ENCODE measurements at regions not wholly inside any gene's neighbourhood (a gene's known extent, or its start where the extent isn't known, plus 50 kb on each side); places are given as distances from the start of the nearest gene placed in this dataset.
"Not testable (repeated sequence)": the region's sequence is repeated elsewhere in the genome, so short reads cannot be mapped to it uniquely, and the experiment has no call there.

GRCh38 chrX:98068024-98068580 is 1184.4 kb downstream of the RPA4 start:
- no peaks in the 10 kb centered on the region for H3K27me3 ChIP-seq (ENCODE audit: insufficient read depth, low read length)
- no peak overlapping the region for H3K27ac ChIP-seq (ENCODE audit: low read length)
- H3K9ac ChIP-seq (ENCODE audit: low read depth, low read length) = no peak overlapping the region
- H3K9me3 ChIP-seq (ENCODE audit: insufficient read depth, low read depth, low read length) = no peaks in the 10 kb centered on the region
- H3K4me3 ChIP-seq (ENCODE audit: low read length) = no peak overlapping the region
- peaks cover 5% of the 10 kb centered on the region; the same call in 1 of the 2 replicates for H3K4me1 ChIP-seq (ENCODE audit: insufficient read depth, low read length)
- no peaks in the 10 kb centered on the region for H3K36me3 ChIP-seq (ENCODE audit: insufficient read depth, low read depth, low read length)

- H3K9me3 ChIP-seq (ENCODE audit: insufficient read depth, low read depth, low read length) = no peaks in the 10 kb centered on the region
- peaks cover 5% of the 10 kb centered on the region; the same call in 1 of the 2 replicates for H3K4me1 ChIP-seq (ENCODE audit: insufficient read depth, low read length)
- no peaks in the 10 kb centered on the region for H3K36me3 ChIP-seq (ENCODE audit: insufficient read depth, low read depth, low read length)
- no peak overlapping the region for H3K27ac ChIP-seq (ENCODE audit: low read length)
- H3K27me3 ChIP-seq (ENCODE audit: insufficient read depth, low read length) = no peaks in the 10 kb centered on the region
- no peak overlapping the region for H3K4me3 ChIP-seq (ENCODE audit: low read length)
- no peak overlapping the region for H3K9ac ChIP-seq (ENCODE audit: low read depth, low read length)
These were observed 1187.6 kb downstream of the RPA4 start for GRCh38 chrX:98071331-98071730.

DNA sequence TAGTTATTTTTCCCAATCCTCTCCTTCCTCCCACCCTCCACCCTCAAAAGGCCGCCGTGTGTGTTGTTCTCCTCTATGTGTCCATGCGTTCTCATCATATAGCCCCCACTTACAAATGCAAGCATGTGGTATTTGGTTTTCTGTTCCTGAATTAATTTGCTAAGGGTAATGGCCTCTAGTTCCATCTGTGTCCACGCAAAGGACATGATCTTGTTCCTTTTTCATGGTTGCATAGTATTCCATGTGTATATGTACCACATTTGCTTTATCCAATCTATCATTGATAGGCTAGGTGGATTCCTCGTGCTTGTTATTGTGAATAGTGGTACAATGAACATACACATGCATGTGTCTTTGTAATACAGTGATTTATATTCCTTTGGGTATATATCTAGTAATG is 1193.7 kb downstream of the RPA4 start:
- no peak overlapping the region for H3K27ac ChIP-seq (ENCODE audit: low read length)
- H3K4me3 ChIP-seq (ENCODE audit: low read length) = no peak overlapping the region
- H3K9ac ChIP-seq (ENCODE audit: low read depth, low read length) = no peak overlapping the region
- H3K4me1 ChIP-seq (ENCODE audit: insufficient read depth, low read length) = no peaks in the 10 kb centered on the region
- H3K27me3 ChIP-seq (ENCODE audit: insufficient read depth, low read length) = no peaks in the 10 kb centered on the region
- no peaks in the 10 kb centered on the region for H3K9me3 ChIP-seq (ENCODE audit: insufficient read depth, low read depth, low read length)
- no peaks in the 10 kb centered on the region for H3K36me3 ChIP-seq (ENCODE audit: insufficient read depth, low read depth, low read length)

DNA sequence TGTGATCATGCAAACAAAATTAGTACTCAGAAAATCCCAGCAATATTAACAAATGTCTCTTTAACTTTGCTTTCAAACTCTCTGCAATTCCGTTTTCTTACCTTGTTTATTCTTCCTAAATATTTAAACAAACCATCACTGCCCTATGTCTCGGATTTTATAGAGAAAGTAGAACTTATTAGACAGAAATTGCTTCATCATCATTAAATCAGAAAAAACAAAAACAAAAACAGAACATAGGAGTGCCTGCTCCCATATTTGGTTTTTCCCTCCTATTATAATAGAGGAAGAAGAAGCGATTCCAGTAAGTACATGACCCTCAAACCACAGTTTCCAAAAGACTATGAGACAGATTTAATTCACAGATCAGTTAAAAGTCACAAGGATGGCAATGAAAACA is 1228.0 kb downstream of the RPA4 start:
- Histone ChIP-seq H3K9me3 (ENCODE audit: insufficient read depth, low read depth, low read length) (no peaks in the 10 kb centered on the region), H3K4me3 (ENCODE audit: low read length) (no peak overlapping the region), H3K9ac (ENCODE audit: low read depth, low read length) (no peak overlapping the region), H3K27me3 (ENCODE audit: insufficient read depth, low read length) (no peaks in the 10 kb centered on the region), H3K4me1 (ENCODE audit: insufficient read depth, low read length) (peaks cover 11% of the 10 kb centered on the region), H3K36me3 (ENCODE audit: insufficient read depth, low read depth, low read length) (no peaks in the 10 kb centered on the region), H3K27ac (ENCODE audit: low read length) (no peak overlapping the region)

DNA sequence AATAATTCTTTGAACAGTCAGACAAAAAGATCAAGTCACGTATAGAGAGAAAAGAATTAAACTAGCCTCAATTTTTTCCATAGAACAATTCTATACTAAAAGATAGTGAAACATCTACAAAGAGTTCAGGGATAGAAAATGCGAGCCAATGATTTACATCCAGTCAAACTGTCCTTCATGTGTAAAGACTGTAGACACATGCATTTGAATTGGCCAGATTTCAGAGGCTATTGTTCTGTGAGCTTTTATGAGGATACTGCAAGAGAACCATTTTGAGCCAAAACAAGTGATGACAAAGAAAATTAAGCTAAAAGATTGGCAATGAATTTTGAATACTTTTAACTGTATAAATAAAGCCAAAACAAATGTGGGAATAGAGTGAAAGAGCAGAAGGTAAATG is 1230.3 kb downstream of the RPA4 start:
- H3K27me3 ChIP-seq (ENCODE audit: insufficient read depth, low read length) = no peaks in the 10 kb centered on the region
- no peaks in the 10 kb centered on the region for H3K9me3 ChIP-seq (ENCODE audit: insufficient read depth, low read depth, low read length)
- H3K4me3 ChIP-seq (ENCODE audit: low read length) = no peak overlapping the region
- H3K27ac ChIP-seq (ENCODE audit: low read length) = no peak overlapping the region
- H3K4me1 ChIP-seq (ENCODE audit: insufficient read depth, low read length) = peaks cover 3% of the 10 kb centered on the region; the same call in 1 of the 2 replicates
- no peaks in the 10 kb centered on the region for H3K36me3 ChIP-seq (ENCODE audit: insufficient read depth, low read depth, low read length)
- no peak overlapping the region for H3K9ac ChIP-seq (ENCODE audit: low read depth, low read length)

- peak overlapping the region; percentile 32 for H3K27ac ChIP-seq (ENCODE audit: low read length)
- H3K36me3 ChIP-seq (ENCODE audit: insufficient read depth, low read depth, low read length) = no peaks in the 10 kb centered on the region
- H3K27me3 ChIP-seq (ENCODE audit: insufficient read depth, low read length) = no peaks in the 10 kb centered on the region
- H3K4me1 ChIP-seq (ENCODE audit: insufficient read depth, low read length) = peaks cover 10% of the 10 kb centered on the region; the same call in 1 of the 2 replicates
- peak overlapping the region; percentile 7; the same call in 1 of the 2 replicates for H3K4me3 ChIP-seq (ENCODE audit: low read length)
- H3K9ac ChIP-seq (ENCODE audit: low read depth, low read length) = peak overlapping the region; percentile 45; the same call in 1 of the 2 replicates
- no peaks in the 10 kb centered on the region for H3K9me3 ChIP-seq (ENCODE audit: insufficient read depth, low read depth, low read length)
These were observed 1257.8 kb downstream of the RPA4 start for GRCh38 chrX:98141466-98141865.

DNA sequence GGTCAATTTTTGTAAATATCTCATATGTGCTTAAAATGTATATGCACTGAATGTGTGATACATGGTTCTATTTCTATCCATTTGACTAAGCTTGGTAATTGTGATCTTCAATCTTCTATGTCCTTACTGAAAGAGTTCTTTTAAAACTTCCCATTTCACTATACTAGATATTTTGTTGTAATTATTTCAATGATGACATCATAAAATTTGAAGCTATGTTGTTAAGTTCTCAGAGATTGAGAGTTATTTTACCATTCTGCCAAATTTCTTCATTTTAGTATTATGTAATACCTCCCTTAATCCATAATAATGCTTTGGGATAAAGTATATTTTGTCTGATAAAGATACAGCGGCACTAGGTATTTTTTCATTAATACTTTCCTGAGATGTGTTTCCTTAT is 1307.3 kb downstream of the RPA4 start:
- no peaks in the 10 kb centered on the region for H3K27me3 ChIP-seq (ENCODE audit: insufficient read depth, low read length)
- no peak overlapping the region for H3K9ac ChIP-seq (ENCODE audit: low read depth, low read length)

DNA sequence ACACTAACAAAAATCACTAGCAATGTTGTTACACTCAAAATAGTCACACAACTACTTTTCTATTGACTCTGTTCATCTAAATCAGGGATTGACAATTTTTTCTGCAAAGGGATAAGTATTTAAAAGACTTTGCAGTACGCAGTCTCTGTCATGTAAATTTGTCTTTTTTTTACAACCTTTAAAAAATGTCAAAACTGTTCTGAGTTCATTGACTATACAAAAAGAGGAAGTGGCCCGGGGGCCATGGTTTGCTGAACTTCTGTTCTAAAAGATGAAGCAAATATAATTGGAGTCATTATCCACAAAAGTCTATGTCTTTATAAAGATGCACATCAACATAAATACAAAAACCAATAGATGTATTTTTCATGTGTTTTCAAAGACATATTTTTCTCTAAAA is 1310.3 kb downstream of the RPA4 start:
- no peaks in the 10 kb centered on the region for H3K4me1 ChIP-seq (ENCODE audit: insufficient read depth, low read length)
- no peaks in the 10 kb centered on the region for H3K36me3 ChIP-seq (ENCODE audit: insufficient read depth, low read depth, low read length)
- H3K27me3 ChIP-seq (ENCODE audit: insufficient read depth, low read length) = no peaks in the 10 kb centered on the region

More for the DNA sequence above, 1307.3 kb downstream of the RPA4 start:
- Histone ChIP-seq H3K27ac (ENCODE audit: low read length) (no peak overlapping the region), H3K9me3 (ENCODE audit: insufficient read depth, low read depth, low read length) (no peaks in the 10 kb centered on the region), H3K36me3 (ENCODE audit: insufficient read depth, low read depth, low read length) (no peaks in the 10 kb centered on the region), H3K4me1 (ENCODE audit: insufficient read depth, low read length) (no peaks in the 10 kb centered on the region), H3K4me3 (ENCODE audit: low read length) (no peak overlapping the region)

DNA sequence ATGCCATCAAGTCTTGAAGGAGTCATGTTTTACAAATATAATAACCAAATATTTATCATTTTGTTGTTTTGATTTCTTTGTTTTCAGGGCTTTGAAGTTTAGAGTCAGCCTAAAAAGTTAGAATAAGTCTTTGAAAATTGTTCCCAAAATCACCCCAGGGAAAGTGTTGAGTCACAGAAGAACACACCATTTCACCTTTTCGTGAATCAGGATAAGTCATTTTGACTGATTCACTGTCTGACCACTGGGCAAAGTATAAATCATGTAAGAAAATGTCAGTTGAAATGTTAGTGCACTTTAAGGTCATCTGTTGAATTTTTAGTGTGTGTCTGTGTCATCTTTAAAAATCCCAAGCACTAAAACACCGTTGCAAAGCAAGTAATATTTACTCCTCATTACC is 1320.1 kb downstream of the RPA4 start:
- Histone ChIP-seq H3K4me3 (ENCODE audit: low read length) (no peak overlapping the region), H3K4me1 (ENCODE audit: insufficient read depth, low read length) (no peaks in the 10 kb centered on the region), H3K9me3 (ENCODE audit: insufficient read depth, low read depth, low read length) (no peaks in the 10 kb centered on the region), H3K9ac (ENCODE audit: low read depth, low read length) (no peak overlapping the region), H3K27ac (ENCODE audit: low read length) (no peak overlapping the region), H3K27me3 (ENCODE audit: insufficient read depth, low read length) (no peaks in the 10 kb centered on the region), H3K36me3 (ENCODE audit: insufficient read depth, low read depth, low read length) (no peaks in the 10 kb centered on the region)

More for the DNA sequence above, 1310.3 kb downstream of the RPA4 start:
- Histone ChIP-seq H3K9me3 (ENCODE audit: insufficient read depth, low read depth, low read length) (no peaks in the 10 kb centered on the region), H3K9ac (ENCODE audit: low read depth, low read length) (no peak overlapping the region), H3K27ac (ENCODE audit: low read length) (no peak overlapping the region), H3K4me3 (ENCODE audit: low read length) (no peak overlapping the region)

DNA sequence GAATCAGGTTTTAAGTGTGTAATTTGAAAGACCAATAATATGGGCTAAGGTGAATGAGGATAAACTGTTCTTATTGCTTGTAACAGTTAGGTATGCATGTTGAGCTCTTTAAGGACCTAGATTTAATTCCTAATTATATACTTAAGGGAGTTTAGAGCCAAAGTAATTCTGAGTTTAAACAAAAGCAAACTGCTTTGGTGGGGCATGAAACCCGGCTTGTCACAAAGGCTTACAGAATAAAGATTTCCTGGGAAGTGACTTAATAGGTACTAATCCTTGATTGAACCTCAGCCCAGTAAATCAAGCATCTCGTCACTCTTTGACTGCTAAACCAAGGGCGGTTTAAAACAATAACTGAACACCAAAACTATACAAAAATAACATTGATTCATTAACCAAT is 1324.2 kb downstream of the RPA4 start:
- Histone ChIP-seq H3K9me3 (ENCODE audit: insufficient read depth, low read depth, low read length) (no peaks in the 10 kb centered on the region), H3K9ac (ENCODE audit: low read depth, low read length) (no peak overlapping the region), H3K4me3 (ENCODE audit: low read length) (no peak overlapping the region), H3K27me3 (ENCODE audit: insufficient read depth, low read length) (no peaks in the 10 kb centered on the region), H3K27ac (ENCODE audit: low read length) (no peak overlapping the region), H3K4me1 (ENCODE audit: insufficient read depth, low read length) (no peaks in the 10 kb centered on the region), H3K36me3 (ENCODE audit: insufficient read depth, low read depth, low read length) (no peaks in the 10 kb centered on the region)

DNA sequence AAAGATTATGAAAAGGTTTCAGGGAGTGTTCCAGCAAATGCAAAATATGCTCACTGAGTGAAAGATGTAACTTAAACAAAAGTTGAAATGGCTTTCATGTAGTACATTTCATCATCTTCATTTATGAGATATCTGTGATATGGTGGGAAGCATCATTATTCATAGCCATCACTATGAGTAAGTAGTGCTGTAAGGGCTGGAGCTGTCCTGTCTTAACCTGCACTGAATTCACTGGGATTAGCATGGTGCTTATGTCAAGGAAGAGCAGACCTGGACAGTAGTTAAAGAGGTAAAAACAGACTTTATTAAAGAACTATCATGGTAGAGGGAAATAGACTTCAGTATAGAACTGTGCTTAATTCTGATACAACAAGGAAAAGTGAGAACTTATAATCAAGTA is 1347.3 kb downstream of the RPA4 start:
- no peak overlapping the region for H3K27ac ChIP-seq (ENCODE audit: low read length)
- H3K4me1 ChIP-seq (ENCODE audit: insufficient read depth, low read length) = no peaks in the 10 kb centered on the region; the same call in 1 of the 2 replicates
- H3K27me3 ChIP-seq (ENCODE audit: insufficient read depth, low read length) = no peaks in the 10 kb centered on the region
- H3K4me3 ChIP-seq (ENCODE audit: low read length) = no peak overlapping the region
- H3K9me3 ChIP-seq (ENCODE audit: insufficient read depth, low read depth, low read length) = no peaks in the 10 kb centered on the region
- H3K36me3 ChIP-seq (ENCODE audit: insufficient read depth, low read depth, low read length) = no peaks in the 10 kb centered on the region
- no peak overlapping the region for H3K9ac ChIP-seq (ENCODE audit: low read depth, low read length)

DNA sequence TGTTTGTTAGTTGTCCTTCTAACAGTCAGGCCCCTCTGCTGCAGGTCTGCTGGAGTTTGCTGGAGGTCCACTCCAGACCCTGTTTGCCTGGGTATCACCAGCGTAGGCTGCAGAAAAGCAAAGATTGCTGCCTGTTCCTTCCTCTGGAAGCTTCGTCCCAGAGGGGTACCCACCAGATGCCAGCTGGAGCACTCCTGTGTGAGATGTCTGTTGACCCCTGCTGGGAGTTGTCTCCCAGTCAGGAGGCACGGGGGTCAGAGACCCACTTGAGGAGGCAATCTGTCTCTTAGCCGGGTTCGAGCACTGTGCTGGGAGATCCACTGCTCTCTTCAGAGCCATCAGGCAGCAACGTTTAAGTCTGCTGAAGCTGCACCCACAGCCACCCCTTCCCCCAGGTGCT is 1356.4 kb downstream of the RPA4 start:
- not testable (repeated sequence) for H3K9me3 ChIP-seq (ENCODE audit: insufficient read depth, low read depth, low read length); H3K27ac ChIP-seq (ENCODE audit: low read length); H3K4me1 ChIP-seq (ENCODE audit: insufficient read depth, low read length); H3K9ac ChIP-seq (ENCODE audit: low read depth, low read length); H3K36me3 ChIP-seq (ENCODE audit: insufficient read depth, low read depth, low read length); H3K27me3 ChIP-seq (ENCODE audit: insufficient read depth, low read length); H3K4me3 ChIP-seq (ENCODE audit: low read length)
